GM12878 (cell line): ENCODE measurements at regions not wholly inside any gene's neighbourhood (a gene's known extent, or its start where the extent isn't known, plus 50 kb on each side); places are given as distances from the start of the nearest gene placed in this dataset.

Source experiments
- ATAC-seq: fragments of 200-7000 bp; cut with Tn5 transposase; 3 replicates; pipeline ENCODE4 v1.9.1; 2020; ENCODE audit warnings: mild to moderate bottlenecking, moderate library complexity
- BruUV-seq: library from RNA; stranded (reverse); fragments of 400-500 nt; replicated peaks from 2 replicates; lab custom pipeline; 2021; lab: Mats Ljungman, UMichigan
- CTCF ChIA-PET: fragments of 300-600 bp; sonication (Branson Sonifier 250); formaldehyde crosslinking; extraction: SDS; loops from one replicate; lab custom pipeline; 2021; ENCODE audit warnings: inconsistent platforms; lab: Yijun Ruan, JAX
- POLR2A ChIA-PET: fragments of 350-600 bp; formaldehyde crosslinking; extraction: SDS; loops from one replicate; lab custom pipeline; 2021; ENCODE audit warnings: inconsistent platforms; lab: Charles Lee
- RAD21 ChIA-PET: fragments of 300-600 bp; sonication (Branson Sonifier 250); formaldehyde crosslinking; loops from one replicate; lab custom pipeline; 2023; ENCODE audit warnings: antibody characterized with exemption; ENCODE audit not compliant: unreplicated experiment; lab: Charles Lee
- SMC1A ChIA-PET: fragments of 300-600 bp; sonication (Branson Sonifier 250); formaldehyde crosslinking; loops from one replicate; lab custom pipeline; 2023; ENCODE audit not compliant: unreplicated experiment, uncharacterized antibody; lab: Charles Lee
- DNase-seq: peaks from one replicate; pipeline ENCODE4 v3.0.0-alpha.2; 2011; ENCODE audit warnings: low read depth, low spot score
- FAIRE-seq: peaks from 3 replicates; lab custom pipeline; 2011; peaks lifted over from hg19 to GRCh38; lab: Jason Lieb, UNC
- H2AFZ ChIP-seq: 2 replicates; pipeline ENCODE4 v1.6.0; 2011; ENCODE audit warnings: low read depth, low read length, control low read depth; ENCODE audit not compliant: control insufficient read depth
- H3K27ac ChIP-seq: 2 replicates; pipeline ENCODE4 v1.5.1; 2011; ENCODE audit warnings: control low read depth; ENCODE audit not compliant: control insufficient read depth, insufficient read depth
- H3K27me3 ChIP-seq, 2 experiments: replicated peaks in 1 of 2; 2 replicates each; pipeline versions ENCODE4 v1.6.0 to v1.6.1; 2011; ENCODE audit warnings: low read length in 1 of 2; ENCODE audit not compliant: control insufficient read depth in 2 of 2, insufficient read depth in 2 of 2
- H3K36me3 ChIP-seq, 2 experiments: 2 replicates each; pipeline ENCODE4 v1.5.1; 2011; ENCODE audit warnings: low read length in 1 of 2; ENCODE audit not compliant: control insufficient read depth in 2 of 2, insufficient read depth in 2 of 2
- H3K4me1 ChIP-seq: 2 replicates; pipeline ENCODE4 v1.6.1; 2011; ENCODE audit warnings: mild to moderate bottlenecking, low read length, moderate library complexity, mixed read lengths; ENCODE audit not compliant: control insufficient read depth, insufficient read depth
- H3K4me2 ChIP-seq: 2 replicates; pipeline ENCODE4 v1.6.0; 2011; ENCODE audit warnings: control low read depth; ENCODE audit not compliant: control insufficient read depth, insufficient read depth
- H3K4me3 ChIP-seq: fragments of 200-600 bp; sonication (generic); 2 replicates; pipeline ENCODE4 v1.5.1; 2016
- H3K79me2 ChIP-seq: 2 replicates; pipeline ENCODE4 v1.6.0; 2011; ENCODE audit warnings: low read length; ENCODE audit not compliant: control insufficient read depth, insufficient read depth
- H3K9ac ChIP-seq: 2 replicates; pipeline ENCODE4 v1.8.0; 2011; ENCODE audit warnings: low read length, control low read depth, mixed read lengths; ENCODE audit not compliant: control insufficient read depth, insufficient read depth
- H3K9me3 ChIP-seq: replicated peaks from 3 replicates; pipeline ENCODE4 v1.5.1; 2011; ENCODE audit warnings: mild to moderate bottlenecking, low read length; ENCODE audit not compliant: control insufficient read depth, insufficient read depth
- H4K20me1 ChIP-seq: 2 replicates; pipeline ENCODE4 v1.6.0; 2011; ENCODE audit not compliant: control insufficient read depth, insufficient read depth
- CHD4 ChIP-seq: fragments of 200-600 bp; sonication (generic); IDR thresholded peaks from 2 replicates; pipeline ENCODE4 v1.6.1; 2016; ENCODE audit warnings: mild to moderate bottlenecking
- GATAD2B ChIP-seq: fragments of 450-650 bp; conservative IDR thresholded peaks from 2 replicates; pipeline ENCODE4 v1.6.1; 2017; ENCODE audit warnings: low read depth, mild to moderate bottlenecking, moderate library complexity
- MEF2B ChIP-seq: fragments of 450-650 bp; IDR thresholded peaks from 2 replicates; pipeline ENCODE4 v1.6.1; 2018; ENCODE audit warnings: mild to moderate bottlenecking, moderate library complexity; ENCODE audit not compliant: partially characterized antibody, poor library complexity, severe bottlenecking
- SREBF2 ChIP-seq: IDR thresholded peaks from 2 replicates; pipeline ENCODE4 v1.6.1; 2012; ENCODE audit warnings: mild to moderate bottlenecking, low read length
- TARDBP ChIP-seq: IDR thresholded peaks from 2 replicates; pipeline ENCODE4 v1.6.1; 2016; ENCODE audit warnings: borderline replicate concordance
- TBL1XR1 ChIP-seq: IDR thresholded peaks from 2 replicates; pipeline ENCODE4 v1.6.1; 2012; ENCODE audit warnings: low read depth, low read length, improper control_type of control experiment
- ZNF207 ChIP-seq: fragments of 450-650 bp; IDR thresholded peaks from 2 replicates; pipeline ENCODE4 v1.6.1; 2014; ENCODE audit warnings: antibody characterized with exemption, mild to moderate bottlenecking, borderline replicate concordance
- ZNF622 ChIP-seq: fragments of 450-650 bp; IDR thresholded peaks from 2 replicates; pipeline ENCODE4 v1.6.1; 2017; ENCODE audit warnings: mild to moderate bottlenecking, inconsistent platforms
- WGBS: methylation state at CpG from one replicate; pipeline ENCODE4 v1.1.6; 2016; ENCODE audit warnings: low lambda C conversion rate; ENCODE audit not compliant: insufficient replicate concordance, insufficient coverage; ENCODE audit errors: missing lambda C conversion rate; 5-methylcytosine and 5-hydroxymethylcytosine counted together
- in situ Hi-C: fragments of 300-500 bp; cut with MboI; formaldehyde crosslinking; loops from 9 replicates; pipeline ENCODE4 v1.14.3; 2018; ENCODE audit warnings: mixed read lengths
- intact Hi-C: fragments of 100-400 bp; cut with micrococcal nuclease; formaldehyde crosslinking; loops from one replicate; pipeline ENCODE4 v1.14.2; 2022; ENCODE audit not compliant: unreplicated experiment
- TF ChIP-seq, protein P1 (sequence below): IDR thresholded peaks from 2 replicates; pipeline ENCODE4 v1.6.1; 2011; ENCODE audit warnings: low read depth, mild to moderate bottlenecking, low read length, moderate library complexity, borderline replicate concordance; ENCODE audit errors: extremely low read depth
- TF ChIP-seq, protein P2 (sequence below): IDR thresholded peaks from 2 replicates; pipeline ENCODE4 v1.6.1; 2012; ENCODE audit warnings: mild to moderate bottlenecking, low read depth, low read length
- TF ChIP-seq, protein P3 (sequence below): fragments of 450-650 bp; IDR thresholded peaks from 2 replicates; pipeline ENCODE4 v1.6.1; 2017; ENCODE audit warnings: mild to moderate bottlenecking

DNA sequence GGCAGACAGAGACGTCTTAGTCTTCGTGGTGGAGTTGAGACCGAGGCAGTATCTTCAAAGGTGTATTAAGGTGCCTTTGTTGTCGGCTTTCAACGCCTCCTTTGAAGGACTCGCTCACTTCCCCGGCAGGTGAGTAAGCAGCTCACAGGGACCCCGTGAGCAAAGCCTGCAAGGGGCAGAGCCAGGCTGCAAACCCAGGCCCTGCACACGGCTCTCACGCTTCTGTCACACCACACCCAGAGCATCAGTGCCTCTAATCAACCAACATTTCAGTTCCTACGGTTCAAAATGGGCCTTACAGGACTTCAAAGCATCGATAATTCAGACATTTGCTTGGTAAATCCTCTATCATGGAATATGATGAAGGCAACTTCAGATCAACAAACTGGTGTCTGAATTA is 64.8 kb upstream of the INSIG1 start:
- 44% methylated on average over 12 of the region's 12 CpGs for WGBS
- TF ChIP-seq TBL1XR1, result no peak
- TF ChIP-seq ZNF622, result no peak
- TF ChIP-seq SREBF2, result no peak
- no peak for TF ChIP-seq TARDBP
- TF ChIP-seq ZNF207, result no peak
- TF ChIP-seq, protein P1, sequence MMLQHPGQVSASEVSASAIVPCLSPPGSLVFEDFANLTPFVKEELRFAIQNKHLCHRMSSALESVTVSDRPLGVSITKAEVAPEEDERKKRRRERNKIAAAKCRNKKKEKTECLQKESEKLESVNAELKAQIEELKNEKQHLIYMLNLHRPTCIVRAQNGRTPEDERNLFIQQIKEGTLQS, result no peak
- TF ChIP-seq MEF2B, result no peak
- TF ChIP-seq, all 136 proteins: peak for 0
- FAIRE-seq (no peak), ATAC-seq (no peak), DNase-seq (no peak)
- intact Hi-C loops, result no loop called here
- H3K79me2 ChIP-seq, result no peaks in the 10 kb centered on the region
- H4K20me1 ChIP-seq, result no peaks in the 10 kb centered on the region
- no peak overlapping the region for H2AFZ ChIP-seq
- SMC1A ChIA-PET, result no interaction called here
- in situ Hi-C loops, result no loop called here
- POLR2A ChIA-PET, result no interaction called here
- H3K27ac ChIP-seq, result no peak overlapping the region
- H3K4me2 ChIP-seq, result no peak overlapping the region
- no peaks in the 10 kb centered on the region for H3K4me1 ChIP-seq
- no peaks in the 10 kb centered on the region for H3K9me3 ChIP-seq
- no peaks in the 10 kb centered on the region; a peak in 1 of 4 replicates for H3K27me3 ChIP-seq
- RAD21 ChIA-PET, result no interaction called here
- H3K36me3 ChIP-seq, result no peaks in the 10 kb centered on the region
- no peak overlapping the region for H3K4me3 ChIP-seq
- no peak overlapping the region for H3K9ac ChIP-seq
- no TSS peak for BruUV-seq
- CTCF ChIA-PET, result no interaction called here

DNA sequence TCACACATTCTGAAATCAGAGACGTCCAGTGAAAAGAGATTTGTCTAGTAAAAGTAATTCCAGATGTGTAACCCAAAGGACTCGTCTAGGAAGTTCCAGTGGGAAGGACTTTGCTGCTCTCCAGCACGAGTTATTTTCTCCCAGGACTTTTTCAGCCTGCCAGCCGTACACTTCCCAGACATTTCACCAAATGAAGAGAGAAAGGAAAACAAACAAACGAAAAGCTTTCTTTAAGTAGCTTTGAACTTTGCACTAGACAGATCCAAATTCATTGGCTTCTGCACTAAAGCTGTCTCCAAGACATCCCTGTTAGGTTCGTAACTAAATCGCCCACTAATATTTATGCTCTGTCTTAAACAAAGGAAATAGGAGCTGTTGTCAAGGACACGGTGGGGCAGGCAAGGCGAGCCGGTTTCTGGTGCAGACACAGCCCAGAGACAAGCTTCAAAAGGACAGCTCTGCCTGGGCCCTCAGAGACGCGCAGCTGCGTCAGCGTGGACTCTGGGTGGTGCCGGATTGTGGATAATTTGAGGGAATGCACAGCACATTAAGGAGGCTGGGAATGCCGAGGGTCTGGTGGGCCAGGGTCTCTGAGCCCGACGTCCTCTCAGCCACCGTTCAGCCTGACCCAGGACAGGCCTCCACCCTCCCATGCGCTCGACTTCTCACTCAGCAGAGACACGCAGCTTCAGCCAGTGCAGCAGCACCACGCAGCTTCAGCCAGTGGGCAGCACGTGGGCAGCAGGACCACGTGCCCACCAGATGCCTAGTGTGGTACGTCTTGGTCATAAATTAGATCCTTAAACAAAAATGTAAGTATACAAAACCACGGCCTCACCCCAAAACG is 64.1 kb upstream of the INSIG1 start:
- ATAC-seq (no peak), DNase-seq (no peak), FAIRE-seq (no peak)
- in situ Hi-C loops (no loop called here), intact Hi-C loops (no loop called here)
- no peak overlapping the region for H3K27ac ChIP-seq
- no peak overlapping the region for H2AFZ ChIP-seq
- H3K4me2 ChIP-seq, result no peak overlapping the region
- RAD21 ChIA-PET, result no interaction called here
- no peaks in the 10 kb centered on the region for H3K9me3 ChIP-seq
- no peak overlapping the region for H3K9ac ChIP-seq
- no peaks in the 10 kb centered on the region for H3K79me2 ChIP-seq
- POLR2A ChIA-PET, result no interaction called here
- no peak overlapping the region for H3K4me3 ChIP-seq
- no peaks in the 10 kb centered on the region for H3K4me1 ChIP-seq
- no peaks in the 10 kb centered on the region; a peak in 1 of 4 replicates for H3K27me3 ChIP-seq
- BruUV-seq, result no TSS peak
- no peaks in the 10 kb centered on the region for H3K36me3 ChIP-seq
- SMC1A ChIA-PET, result no interaction called here
- H4K20me1 ChIP-seq, result no peaks in the 10 kb centered on the region
- 44% methylated on average over 28 of the region's 28 CpGs for WGBS
- CTCF ChIA-PET, result no interaction called here
- no peak for TF ChIP-seq ZNF622
- no peak for TF ChIP-seq CHD4
- TF ChIP-seq, protein P2, sequence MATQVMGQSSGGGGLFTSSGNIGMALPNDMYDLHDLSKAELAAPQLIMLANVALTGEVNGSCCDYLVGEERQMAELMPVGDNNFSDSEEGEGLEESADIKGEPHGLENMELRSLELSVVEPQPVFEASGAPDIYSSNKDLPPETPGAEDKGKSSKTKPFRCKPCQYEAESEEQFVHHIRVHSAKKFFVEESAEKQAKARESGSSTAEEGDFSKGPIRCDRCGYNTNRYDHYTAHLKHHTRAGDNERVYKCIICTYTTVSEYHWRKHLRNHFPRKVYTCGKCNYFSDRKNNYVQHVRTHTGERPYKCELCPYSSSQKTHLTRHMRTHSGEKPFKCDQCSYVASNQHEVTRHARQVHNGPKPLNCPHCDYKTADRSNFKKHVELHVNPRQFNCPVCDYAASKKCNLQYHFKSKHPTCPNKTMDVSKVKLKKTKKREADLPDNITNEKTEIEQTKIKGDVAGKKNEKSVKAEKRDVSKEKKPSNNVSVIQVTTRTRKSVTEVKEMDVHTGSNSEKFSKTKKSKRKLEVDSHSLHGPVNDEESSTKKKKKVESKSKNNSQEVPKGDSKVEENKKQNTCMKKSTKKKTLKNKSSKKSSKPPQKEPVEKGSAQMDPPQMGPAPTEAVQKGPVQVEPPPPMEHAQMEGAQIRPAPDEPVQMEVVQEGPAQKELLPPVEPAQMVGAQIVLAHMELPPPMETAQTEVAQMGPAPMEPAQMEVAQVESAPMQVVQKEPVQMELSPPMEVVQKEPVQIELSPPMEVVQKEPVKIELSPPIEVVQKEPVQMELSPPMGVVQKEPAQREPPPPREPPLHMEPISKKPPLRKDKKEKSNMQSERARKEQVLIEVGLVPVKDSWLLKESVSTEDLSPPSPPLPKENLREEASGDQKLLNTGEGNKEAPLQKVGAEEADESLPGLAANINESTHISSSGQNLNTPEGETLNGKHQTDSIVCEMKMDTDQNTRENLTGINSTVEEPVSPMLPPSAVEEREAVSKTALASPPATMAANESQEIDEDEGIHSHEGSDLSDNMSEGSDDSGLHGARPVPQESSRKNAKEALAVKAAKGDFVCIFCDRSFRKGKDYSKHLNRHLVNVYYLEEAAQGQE, result no peak
- TF ChIP-seq, protein P3, sequence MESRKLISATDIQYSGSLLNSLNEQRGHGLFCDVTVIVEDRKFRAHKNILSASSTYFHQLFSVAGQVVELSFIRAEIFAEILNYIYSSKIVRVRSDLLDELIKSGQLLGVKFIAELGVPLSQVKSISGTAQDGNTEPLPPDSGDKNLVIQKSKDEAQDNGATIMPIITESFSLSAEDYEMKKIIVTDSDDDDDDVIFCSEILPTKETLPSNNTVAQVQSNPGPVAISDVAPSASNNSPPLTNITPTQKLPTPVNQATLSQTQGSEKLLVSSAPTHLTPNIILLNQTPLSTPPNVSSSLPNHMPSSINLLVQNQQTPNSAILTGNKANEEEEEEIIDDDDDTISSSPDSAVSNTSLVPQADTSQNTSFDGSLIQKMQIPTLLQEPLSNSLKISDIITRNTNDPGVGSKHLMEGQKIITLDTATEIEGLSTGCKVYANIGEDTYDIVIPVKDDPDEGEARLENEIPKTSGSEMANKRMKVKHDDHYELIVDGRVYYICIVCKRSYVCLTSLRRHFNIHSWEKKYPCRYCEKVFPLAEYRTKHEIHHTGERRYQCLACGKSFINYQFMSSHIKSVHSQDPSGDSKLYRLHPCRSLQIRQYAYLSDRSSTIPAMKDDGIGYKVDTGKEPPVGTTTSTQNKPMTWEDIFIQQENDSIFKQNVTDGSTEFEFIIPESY, result no peak
- no peak for TF ChIP-seq GATAD2B
